ENCODE measurements at regions not wholly inside any gene's neighbourhood (a gene's known extent, or its start where the extent isn't known, plus 50 kb on each side); places are given as distances from the start of the nearest gene placed in this dataset.

DNA sequence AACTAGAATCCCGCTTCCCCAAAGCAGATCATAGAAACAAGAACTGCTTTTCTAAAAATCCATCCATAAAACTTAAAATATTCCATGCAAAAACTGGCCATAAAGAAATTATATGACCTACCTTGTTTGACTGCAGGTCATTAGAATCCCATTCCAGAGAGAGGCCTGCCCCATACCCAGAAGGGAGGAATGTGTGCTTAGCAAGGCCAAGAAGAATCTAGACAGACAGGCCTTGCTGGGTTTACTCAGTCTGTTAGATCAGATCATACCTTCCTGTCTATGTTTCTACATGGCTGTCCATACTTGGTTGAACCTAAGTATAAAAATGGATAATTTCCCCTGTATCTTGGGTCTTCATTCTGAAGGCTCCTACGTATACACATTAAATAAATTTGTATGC lies 358.8 kb upstream of the TRPC7 start:
- TF ChIP-seq EZH2phosphoT487 (IDR thresholded peaks at IDR 0.05; ENCODE audit: borderline replicate concordance, low read depth) (no peak), JUND (IDR thresholded peaks at IDR 0.05) (no peak), TCF12 (IDR thresholded peaks at IDR 0.05) (no peak)
- TF ChIP-seq, protein P1, sequence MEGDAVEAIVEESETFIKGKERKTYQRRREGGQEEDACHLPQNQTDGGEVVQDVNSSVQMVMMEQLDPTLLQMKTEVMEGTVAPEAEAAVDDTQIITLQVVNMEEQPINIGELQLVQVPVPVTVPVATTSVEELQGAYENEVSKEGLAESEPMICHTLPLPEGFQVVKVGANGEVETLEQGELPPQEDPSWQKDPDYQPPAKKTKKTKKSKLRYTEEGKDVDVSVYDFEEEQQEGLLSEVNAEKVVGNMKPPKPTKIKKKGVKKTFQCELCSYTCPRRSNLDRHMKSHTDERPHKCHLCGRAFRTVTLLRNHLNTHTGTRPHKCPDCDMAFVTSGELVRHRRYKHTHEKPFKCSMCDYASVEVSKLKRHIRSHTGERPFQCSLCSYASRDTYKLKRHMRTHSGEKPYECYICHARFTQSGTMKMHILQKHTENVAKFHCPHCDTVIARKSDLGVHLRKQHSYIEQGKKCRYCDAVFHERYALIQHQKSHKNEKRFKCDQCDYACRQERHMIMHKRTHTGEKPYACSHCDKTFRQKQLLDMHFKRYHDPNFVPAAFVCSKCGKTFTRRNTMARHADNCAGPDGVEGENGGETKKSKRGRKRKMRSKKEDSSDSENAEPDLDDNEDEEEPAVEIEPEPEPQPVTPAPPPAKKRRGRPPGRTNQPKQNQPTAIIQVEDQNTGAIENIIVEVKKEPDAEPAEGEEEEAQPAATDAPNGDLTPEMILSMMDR (IDR thresholded peaks at IDR 0.05): no peak

Data from SK-N-SH (cell line).